ENCODE measurements at regions not wholly inside any gene's neighbourhood (a gene's known extent, or its start where the extent isn't known, plus 50 kb on each side); places are given as distances from the start of the nearest gene placed in this dataset.
"Not testable (repeated sequence)": the region's sequence is repeated elsewhere in the genome, so short reads cannot be mapped to it uniquely, and the experiment has no call there.

- no peak for DNase-seq
Observed at GRCh38 chr12:124654666-124655047, 87.2 kb upstream of the NCOR2 start.

GRCh38 chr12:124653169-124653931 is 85.9 kb upstream of the NCOR2 start:
- DNase-seq = no peak

GRCh38 chr12:124652661-124653060 is 85.2 kb upstream of the NCOR2 start:
- no peak for DNase-seq

- DNase-seq = peak in 14 of 56 donors; percentile 13 to 51 (median 26)
Observed at GRCh38 chr12:124651516-124652273, 84.3 kb upstream of the NCOR2 start.

- no peak for DNase-seq
Observed at GRCh38 chr12:124650912-124651311, 83.5 kb upstream of the NCOR2 start.

GRCh38 chr12:124648710-124649384 is 81.4 kb upstream of the NCOR2 start:
- DNase-seq = no peak

- no peak for DNase-seq
Observed at GRCh38 chr12:124647316-124647715, 79.9 kb upstream of the NCOR2 start.

- peak in 36 of 56 donors; percentile 13 to 85 (median 43) for DNase-seq
Observed at GRCh38 chr12:124646385-124647230, 79.2 kb upstream of the NCOR2 start.

GRCh38 chr12:124645530-124646244 is 78.3 kb upstream of the NCOR2 start:
- no peak for DNase-seq

GRCh38 chr12:124643768-124644167 is 76.4 kb upstream of the NCOR2 start:
- DNase-seq = not testable (repeated sequence)

GRCh38 chr12:124642105-124642504 is 74.7 kb upstream of the NCOR2 start:
- no peak for DNase-seq

- DNase-seq = no peak
Observed at GRCh38 chr12:124641591-124641990, 74.2 kb upstream of the NCOR2 start.

GRCh38 chr12:124640056-124640455 is 72.6 kb upstream of the NCOR2 start:
- DNase-seq = no peak

- DNase-seq = peak in 3 of 56 donors; percentile 14 to 18 (median 16)
Observed at GRCh38 chr12:124639122-124639806, 71.9 kb upstream of the NCOR2 start.

GRCh38 chr12:124637581-124637981 is 70.2 kb upstream of the NCOR2 start:
- no peak for DNase-seq

- no peak for DNase-seq
Observed at GRCh38 chr12:124637163-124637562, 69.8 kb upstream of the NCOR2 start.

- DNase-seq = peak in 2 of 56 donors; percentile 13 to 36
Observed at GRCh38 chr12:124636138-124636978, 68.9 kb upstream of the NCOR2 start.

GRCh38 chr12:124635316-124635715 is 67.9 kb upstream of the NCOR2 start:
- DNase-seq = no peak

Measured in amygdala (tissue), 56 donors.